ENCODE measurements at regions not wholly inside any gene's neighbourhood (a gene's known extent, or its start where the extent isn't known, plus 50 kb on each side); places are given as distances from the start of the nearest gene placed in this dataset.
"Not testable (repeated sequence)": the region's sequence is repeated elsewhere in the genome, so short reads cannot be mapped to it uniquely, and the experiment has no call there.

DNA sequence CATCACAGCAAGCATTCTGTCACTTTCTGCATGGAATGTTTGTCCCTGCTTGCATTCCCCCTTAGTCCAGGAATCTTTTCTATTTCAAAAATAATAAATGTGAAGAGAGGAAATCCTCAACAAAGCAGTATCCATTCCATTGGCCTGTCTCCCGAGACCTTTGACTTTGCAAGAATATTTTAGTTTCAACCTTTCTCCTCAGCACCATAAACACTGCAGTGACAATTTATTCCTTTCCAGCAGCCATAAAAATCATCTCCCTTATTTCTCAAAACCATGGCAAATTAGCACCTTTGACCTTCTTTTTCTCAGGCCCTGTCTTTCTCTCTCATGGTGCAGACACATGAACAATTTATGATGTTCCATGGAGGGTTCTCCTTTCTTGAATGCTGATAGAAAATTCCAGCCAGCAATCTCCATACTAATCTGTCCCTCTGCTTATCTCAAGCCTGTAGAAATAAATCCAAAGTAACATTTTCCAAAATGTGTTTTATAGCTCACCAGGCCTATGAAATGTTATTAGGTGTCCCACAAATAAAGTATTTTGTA lies 352.1 kb upstream of the CCL2 start:
- no peak for DNase-seq (ENCODE audit: low spot score)

DNA sequence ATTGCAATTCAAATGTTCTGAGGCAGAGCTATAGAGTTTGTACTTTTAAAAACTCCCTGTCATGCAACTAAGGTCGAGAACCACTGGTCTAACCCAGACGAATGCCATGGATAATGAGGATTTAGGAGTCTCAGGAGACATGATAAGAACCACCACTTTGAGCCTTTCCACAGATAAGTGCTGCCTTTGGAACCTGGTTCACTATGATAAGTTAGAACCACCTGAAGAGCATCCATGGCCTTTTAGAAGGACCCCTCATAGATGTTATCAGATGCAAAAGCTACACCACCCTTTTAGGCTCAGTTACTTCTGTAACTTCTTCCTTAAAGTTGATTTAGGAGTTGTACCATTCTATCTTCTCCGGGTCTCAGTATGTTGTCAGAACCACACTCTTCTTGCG lies 350.6 kb upstream of the CCL2 start:
- DNase-seq (ENCODE audit: low spot score) = no peak

DNA sequence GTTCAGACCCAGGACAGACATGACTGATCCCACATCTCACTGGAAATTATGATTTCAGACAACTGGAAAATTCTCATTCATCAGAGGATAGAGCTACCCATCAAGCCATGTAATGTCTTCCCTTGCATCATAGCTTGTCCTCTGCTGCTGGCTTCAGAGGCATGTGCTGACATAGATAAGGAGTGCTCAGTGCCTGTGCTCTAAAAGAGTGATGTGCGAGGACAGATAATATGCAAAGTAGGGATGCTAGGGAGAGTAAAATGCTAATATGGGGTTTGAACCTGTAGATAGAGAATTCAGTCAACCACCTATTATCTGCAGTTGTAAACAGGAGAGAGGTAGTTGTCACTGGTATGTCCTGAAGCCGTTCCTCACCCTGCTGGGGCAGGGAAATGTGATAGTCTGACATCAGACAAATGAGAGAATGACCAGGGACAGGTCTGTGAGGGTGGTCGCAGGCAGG lies 349.7 kb upstream of the CCL2 start:
- DNase-seq (ENCODE audit: low spot score) = no peak

DNA sequence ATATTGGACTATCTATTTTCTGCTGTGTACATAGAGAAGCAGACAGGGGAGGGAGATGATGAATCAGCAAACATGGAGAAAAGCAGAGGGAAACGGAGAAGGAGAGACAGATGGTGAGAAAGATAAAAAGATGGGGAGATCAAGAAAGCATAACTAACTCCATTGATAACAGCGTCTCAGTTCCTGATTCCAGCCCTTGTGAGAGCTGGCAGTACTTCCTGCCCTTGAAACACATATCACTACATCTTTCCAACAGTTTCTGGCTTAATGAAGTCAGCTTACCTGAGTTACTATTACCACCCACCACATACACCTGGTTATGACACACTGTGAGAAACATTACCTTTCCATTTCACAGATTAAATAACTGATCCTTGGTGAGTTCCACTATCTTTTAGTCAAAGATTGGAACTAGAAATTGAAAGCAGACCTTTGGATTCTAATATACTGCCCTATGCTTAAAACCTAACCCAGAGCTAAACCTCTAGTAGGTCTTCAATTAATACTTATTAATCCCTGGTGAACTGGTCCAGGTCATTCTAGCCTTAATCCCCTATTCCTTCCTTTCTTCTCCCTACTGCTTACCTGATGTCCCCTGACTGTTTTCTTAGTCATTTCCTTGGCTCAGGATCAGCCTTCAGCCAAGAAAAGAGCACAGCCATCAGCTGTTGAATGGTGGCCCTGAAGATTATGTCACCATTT lies 346.6 kb upstream of the CCL2 start:
- DNase-seq (ENCODE audit: low spot score) = no peak

DNA sequence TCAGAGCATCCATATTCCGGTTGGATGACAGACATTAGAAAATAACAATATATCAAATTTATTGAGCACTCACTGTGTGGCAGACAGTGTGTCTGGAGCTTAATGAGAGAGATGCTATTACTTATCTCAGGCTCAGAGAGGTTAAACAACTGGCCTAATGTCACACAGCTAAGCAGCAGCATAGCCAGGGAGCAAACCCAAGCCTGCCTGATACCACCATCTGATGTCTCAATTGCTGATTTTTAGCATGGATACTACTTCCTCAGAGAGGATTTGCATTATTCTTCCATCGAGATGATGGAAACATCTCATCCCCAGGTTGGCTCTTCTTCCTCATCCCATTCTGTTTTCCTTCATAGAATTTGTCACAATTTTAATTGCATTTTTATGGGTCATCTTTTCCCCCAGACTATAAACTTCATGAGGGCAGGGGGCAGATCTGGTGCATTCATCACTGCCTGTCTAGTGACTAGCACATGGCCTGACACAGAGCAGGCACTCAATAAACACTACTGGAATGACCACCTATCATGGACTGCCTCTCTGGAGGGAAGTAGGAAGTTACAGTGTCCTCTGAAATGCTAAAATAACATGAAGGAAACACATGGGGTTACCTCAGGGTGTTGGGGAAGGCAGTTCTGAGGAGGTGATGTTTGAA lies 344.8 kb upstream of the CCL2 start:
- no peak for DNase-seq (ENCODE audit: low spot score)

DNA sequence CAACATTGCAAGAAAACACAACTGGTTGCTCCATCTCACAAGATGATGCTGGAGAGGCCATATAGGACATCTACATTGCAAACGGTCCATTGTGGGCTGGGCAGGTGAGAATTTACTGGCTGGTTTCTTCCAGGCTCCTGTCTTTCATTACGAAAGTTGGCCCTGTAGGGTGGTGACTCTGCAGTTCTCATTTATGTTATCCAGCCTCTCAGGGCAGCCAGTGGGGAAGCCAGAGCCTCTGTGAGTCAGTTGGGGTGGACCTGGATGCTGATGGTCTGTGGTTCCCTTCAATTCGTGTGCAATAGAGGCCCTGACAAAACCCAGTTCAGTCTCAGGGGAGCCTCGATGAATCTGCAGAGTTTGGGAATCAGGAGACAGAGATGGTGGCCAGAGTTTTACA lies 341.0 kb upstream of the CCL2 start:
- DNase-seq (ENCODE audit: low spot score) = no peak

DNA sequence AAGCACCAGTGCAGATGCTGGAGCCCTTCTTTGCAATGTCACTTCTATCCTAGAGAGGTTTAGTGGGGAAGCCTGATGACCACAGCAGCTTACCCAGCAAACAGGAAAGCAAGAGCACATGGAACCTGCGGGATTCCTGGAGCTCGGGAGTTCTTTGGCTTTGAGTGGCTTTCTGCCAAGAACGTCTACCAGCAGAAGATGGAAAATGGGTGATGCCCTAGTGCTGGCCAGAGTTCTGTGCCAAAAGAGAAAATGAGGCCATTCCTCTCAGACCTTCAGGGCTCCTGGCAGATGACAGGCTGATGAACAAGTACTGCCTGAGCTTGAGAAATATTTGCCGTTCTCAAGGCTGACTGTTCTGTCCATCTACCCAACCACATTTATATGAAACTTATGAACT lies 332.1 kb upstream of the CCL2 start:
- DNase-seq (ENCODE audit: low spot score) = no peak

DNA sequence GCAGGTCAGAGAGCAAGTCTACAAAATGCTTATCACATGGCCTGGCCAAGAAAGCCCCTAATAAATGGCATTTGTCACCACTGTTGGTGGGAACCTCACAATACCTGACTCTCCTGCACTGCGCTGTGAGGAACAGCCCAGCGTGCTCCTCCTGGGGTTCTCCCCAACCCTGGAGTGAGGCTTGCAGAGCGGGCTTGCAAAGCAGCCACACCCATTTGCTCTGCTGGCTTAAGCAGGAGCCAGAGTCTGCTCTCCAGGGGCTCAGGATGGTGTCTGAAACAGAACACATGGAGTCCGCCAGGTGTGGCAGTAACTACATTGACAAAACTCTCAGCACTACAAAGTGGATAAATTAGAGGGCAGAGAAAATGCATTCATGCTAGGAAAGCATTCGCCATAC lies 331.0 kb upstream of the CCL2 start:
- no peak for DNase-seq (ENCODE audit: low spot score)

DNA sequence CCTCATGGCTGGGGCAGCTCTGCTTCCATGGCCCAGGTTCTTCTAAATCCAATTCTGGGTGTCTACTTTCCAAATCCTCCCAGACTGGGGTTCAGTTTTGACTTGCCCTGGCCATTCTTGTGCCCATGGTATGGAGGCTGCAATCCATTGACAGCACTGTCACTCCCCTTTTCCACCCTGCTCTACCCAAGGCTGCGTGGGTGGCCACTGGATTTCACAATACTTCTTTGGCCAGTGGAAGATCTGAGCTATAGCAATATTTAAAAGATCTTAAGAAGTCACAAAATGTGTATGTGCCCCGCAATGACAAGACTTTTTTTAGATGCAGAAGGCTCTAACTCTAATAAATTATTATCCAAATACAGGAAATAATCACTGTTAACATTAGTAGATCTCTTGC lies 329.4 kb upstream of the CCL2 start:
- DNase-seq (ENCODE audit: low spot score) = no peak

DNA sequence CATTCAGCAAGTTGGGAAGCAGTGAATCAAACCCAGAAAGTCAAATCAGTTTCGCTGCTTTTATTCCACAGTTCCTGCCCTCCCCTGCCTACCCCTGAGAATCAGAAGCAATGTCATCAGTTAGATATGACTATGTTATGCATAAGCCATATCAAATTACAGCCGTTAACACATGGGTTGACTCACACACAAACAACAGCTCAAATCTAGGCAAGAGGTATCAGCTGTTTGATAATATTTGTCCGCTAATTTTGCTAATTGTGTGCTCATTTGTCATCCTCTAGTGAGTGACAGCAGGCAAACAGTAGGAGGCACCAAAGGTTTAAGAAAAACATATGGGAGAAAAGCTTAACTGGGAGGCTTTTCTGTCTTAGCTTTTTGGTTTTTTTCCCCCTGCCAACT lies 327.4 kb upstream of the CCL2 start:
- no peak for DNase-seq (ENCODE audit: low spot score)

DNA sequence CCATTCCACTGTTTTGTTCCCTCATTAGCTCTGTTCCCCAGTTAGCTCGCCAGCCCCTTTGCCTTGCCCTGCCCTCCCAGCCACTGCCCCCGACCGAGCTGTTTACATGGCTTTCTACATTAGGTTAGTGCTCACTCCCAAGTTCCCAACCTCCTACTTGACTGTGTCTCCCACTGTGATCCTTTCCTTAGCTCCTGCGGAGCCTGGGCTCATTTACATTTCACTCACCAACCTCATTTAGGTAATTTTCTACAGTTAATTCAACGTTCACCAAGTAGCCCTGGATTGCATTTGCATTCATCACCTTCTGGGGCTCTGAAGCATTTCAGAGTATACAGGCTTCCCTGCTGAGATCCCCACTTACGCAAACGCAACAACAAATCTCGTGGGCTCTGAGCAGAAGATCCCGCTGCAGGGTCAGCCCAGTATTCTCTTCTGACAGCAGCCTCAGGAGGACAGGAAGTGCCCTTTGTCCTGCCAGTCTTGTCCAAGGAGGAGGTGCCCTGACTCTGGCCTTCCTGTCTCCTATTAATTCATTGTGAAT lies 325.8 kb upstream of the CCL2 start:
- DNase-seq (ENCODE audit: low spot score) = no peak

DNA sequence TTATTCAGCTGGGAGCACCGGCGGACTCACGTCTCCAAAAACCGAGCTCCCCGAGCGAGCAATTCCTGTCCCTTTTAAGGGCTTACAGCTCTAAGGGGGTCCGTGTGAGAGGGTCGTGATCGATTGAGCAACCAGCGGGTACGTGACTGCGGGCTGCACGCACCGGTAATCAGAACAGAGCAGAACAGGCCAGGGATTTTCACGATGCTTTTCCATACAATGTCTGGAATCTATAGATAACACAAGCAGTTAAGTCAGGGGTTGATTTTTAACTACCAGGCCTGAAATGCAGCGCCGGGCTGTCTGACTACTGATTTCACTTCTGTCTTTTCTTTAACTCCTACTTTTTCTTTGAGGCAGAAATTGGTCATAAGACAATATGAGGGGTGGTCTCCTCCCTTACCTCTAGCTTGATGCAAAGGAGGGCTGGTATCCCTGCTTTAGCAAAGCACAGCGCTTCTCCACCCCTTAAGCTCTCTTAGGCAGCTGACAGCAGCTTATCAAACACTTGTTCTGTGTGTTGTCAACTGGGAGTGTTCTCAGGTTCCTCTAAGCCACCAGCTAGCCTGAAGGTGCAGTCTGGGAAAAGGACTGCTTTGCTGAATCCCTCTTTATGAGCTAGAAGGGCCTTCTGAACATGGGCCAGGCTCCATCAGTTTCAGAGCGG lies 323.8 kb upstream of the CCL2 start:
- DNase-seq (ENCODE audit: low spot score) = not testable (repeated sequence)

DNA sequence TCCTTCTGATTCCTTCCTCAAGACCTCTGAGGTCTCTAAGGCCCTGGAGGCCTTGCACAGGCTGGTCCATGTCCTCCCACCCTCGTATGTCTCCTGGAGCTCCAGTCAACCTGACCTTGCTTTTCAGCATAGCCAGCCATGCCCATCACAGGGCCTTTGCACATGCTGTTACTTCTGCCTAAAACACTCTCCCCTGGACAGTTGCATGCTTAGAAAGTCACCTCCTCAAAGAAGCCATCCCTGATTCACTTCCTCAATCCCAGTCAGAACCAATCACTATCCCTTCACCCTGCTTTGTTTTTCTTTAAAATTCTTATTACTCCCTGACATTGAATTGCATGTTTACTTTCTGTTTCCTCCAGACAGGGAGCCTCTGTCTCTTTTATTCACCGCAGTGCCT lies 322.1 kb upstream of the CCL2 start:
- no peak for DNase-seq (ENCODE audit: low spot score)

DNA sequence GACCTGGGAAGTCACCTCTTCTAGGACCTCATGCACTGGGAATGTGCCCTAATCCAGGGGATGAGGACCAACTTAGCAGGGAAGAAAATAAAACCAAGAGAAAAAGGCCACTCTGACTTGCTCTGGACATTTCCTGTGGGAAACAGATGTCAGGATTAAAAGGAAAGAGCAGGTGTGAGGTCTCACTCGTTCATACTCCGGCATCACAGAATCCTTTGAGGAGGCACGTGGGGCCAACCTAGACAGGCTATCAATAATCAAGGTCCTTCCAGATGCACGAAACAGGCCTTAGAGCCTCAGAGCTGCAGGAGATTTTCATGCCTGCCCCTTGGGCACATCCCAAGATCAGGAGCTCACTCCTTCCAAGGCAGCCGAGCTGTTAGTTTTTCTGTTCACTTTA lies 321.5 kb upstream of the CCL2 start:
- DNase-seq (ENCODE audit: low spot score) = no peak

DNA sequence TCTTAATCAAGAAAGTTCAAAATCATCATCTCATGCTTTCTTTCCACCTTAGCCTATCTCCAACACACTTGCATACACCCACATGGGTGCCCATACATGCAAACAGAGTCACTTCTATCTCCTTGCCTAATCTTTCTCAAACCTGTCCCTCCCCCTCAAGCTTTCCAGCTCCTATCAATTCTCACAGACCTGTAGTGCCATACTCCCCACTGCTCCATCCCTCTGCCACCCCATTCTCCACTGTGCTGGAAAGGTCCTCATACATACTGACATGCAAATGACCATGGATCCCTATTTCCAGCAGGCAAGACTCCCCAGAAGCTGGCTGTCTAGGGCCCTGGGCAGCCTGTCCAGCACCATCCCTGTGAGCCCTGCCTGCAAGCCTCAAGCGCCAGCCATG lies 320.4 kb upstream of the CCL2 start:
- DNase-seq (ENCODE audit: low spot score) = no peak

DNA sequence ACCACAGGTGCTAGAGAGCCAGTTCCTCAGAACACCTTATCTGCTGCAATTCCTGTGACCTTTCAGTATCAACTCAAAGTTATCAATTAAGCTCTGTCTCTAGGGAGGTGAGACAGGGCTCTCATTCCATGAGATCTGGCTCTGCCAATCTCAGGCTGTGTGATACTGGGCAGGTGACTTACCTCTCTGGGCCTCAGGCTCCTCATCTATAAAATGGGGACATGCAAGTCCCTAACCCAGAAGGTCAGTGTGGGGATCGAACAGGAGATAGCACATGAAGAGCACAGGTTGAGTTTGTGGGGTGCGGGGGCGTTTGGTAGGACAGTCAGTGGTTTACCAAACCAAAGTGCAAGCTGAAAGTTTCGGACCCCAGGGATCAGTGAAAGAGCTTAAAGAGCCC lies 319.3 kb upstream of the CCL2 start:
- DNase-seq (ENCODE audit: low spot score) = no peak

DNA sequence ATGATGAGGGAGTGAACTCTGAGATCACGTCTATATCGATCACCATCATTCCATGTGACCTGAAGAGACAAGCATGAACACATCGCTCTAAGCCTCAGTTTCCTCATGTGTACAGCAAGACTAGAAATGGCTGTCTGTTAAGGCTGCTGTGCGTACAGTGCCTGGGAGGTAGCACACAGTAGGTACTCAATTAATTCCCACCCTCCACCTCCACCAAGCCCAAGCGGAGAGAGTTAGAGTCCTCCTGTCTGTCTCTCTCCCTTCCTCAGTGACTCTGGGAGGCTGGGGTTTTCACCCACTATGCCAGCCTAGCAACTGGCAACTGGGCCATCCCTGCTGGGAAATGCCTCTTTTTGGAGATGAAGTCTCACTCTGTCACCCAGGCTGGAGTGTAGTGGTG lies 318.3 kb upstream of the CCL2 start:
- no peak for DNase-seq (ENCODE audit: low spot score)

DNA sequence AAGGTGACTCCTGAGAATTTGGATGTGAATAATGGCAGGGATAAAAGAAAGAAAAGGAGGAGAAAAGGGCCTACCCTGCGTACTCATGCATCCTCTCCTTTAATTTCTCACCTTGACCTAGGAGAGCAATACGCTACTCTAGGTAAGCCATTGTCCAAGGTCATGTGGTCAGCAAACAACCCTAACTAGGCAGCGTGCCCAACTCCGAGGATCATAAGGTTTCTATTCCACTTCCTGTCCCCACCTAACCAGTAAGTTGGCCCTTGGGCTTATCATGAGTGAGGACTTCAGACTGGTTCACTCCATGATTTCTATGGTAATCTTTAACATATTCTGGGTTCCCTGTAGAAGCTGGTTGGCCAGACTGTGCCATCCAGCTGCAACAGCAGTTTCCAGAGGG lies 315.1 kb upstream of the CCL2 start:
- DNase-seq (ENCODE audit: low spot score) = no peak

DNA sequence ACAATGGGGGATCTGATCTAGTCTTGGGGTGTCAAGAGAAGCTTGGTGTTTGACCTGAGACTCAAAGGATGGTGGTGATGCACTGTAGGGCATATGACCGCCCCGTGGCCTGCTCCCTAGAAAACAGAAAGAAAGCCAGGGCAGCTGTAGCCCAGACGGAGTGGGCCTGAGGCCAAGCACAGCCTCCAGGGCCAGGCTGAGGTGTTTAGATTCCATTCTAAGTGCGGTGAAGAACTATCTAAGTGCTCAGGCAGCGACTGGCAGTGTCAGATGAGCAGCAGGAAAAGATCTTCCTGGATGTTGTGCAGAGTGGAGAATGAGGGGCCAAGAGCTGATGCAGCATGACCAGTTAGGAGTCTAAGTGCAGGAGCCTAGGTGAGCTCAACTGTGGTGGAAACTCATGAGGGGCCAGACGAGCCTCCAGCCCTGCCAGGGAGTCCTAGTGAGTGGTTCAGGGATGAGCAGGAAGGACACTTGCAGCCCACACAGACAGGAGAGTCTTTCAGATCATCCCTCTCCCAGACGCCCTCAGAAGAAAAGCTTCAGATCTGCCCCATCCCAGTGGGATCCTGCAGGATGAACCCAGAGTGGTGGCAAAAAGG lies 314.2 kb upstream of the CCL2 start:
- no peak for DNase-seq (ENCODE audit: low spot score)

DNA sequence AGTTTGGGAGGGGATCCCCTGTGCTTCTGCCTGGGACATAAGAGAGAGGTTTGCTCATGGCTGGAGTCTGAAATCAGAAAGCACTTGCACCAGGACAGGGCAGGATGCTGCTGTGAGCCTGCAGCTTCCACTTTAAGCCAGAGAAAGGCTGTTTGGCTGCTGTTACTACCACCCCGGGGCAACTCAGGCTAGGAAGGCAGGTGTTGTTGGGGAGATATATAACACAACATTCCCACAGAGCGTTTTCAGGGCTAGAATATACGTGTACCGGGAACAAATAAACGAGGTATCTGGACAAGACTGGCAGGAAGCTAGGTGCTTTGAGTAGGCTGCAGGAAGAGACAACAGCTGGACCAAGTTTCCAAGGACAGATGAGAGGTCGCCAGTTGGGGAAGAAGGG lies 313.3 kb upstream of the CCL2 start:
- DNase-seq (ENCODE audit: low spot score) = no peak

DNA sequence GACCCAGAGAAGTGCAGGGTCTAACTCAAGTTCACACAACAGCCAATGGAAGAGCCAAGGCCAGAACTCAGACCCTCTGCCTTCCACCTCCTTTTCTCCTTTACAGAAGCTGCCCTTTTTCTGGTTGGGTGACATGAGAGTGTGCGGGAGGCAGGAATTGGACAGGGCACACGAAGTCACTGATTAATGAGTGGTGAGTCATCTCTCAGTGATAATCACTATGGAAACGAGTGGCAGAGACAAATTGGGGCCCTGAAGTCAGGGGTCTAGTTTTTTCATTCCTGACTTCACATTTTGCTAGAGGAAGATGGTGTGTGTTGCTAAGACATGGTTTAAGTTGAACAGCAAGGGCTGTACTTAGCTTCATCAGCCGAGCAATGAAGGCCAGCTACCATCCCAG lies 312.7 kb upstream of the CCL2 start:
- no peak for DNase-seq (ENCODE audit: low spot score)

DNA sequence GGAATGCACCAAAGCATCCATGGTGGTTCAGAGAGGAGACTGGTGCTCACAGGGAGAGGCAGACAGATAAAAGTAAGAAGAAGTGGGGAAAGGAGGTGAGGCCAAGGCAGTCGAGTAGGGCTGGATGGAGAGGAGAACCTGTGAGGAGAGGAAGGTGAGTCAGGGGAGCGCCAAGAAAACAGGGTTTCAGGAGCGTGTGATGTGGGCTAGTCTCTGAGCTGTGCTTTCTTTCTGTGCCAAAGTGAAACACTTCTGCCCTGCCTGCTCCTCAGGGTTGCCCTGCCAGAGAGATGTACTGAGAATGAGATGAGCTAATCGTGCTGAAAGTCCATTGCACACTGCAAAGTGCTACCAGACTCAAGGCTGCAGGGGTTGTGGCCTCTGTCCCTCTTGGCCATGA lies 310.7 kb upstream of the CCL2 start:
- no peak for DNase-seq (ENCODE audit: low spot score)

DNA sequence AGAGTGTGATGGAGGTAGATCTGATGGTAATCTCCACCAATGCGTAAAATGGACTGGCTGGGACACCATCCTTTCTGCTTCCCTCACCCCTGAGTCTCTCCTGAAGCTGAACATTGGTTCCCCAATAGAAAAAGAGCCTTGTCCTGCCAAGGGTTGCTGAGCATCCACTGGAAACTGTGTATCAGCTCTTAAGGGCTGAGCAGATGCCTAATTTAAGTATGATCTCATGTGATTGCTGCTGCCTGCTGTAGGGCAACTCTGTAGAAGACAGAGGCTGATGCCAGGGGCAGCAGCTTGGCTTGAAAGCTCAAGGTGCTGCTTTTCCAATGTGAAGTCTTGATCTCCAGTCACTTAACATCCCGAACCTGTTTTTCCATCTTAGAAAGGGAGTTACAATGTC lies 310.3 kb upstream of the CCL2 start:
- no peak for DNase-seq (ENCODE audit: low spot score)
